Stomach (tissue), 8 donors: ENCODE measurements at regions not wholly inside any gene's neighbourhood (a gene's known extent, or its start where the extent isn't known, plus 50 kb on each side); places are given as distances from the start of the nearest gene placed in this dataset.

Experiments
- DNase-seq, 2 donors: peaks; one replicate each; pipeline versions ENCODE4 v3.0.0 to v3.0.0-alpha.2; 2013 to 2019
- H3K27ac ChIP-seq, 5 donors: fragments of 200-600 bp in 4 of 5; sonication (generic) in 4 of 5; one replicate each; pipeline ENCODE4 v1.5.1; 2013 to 2019; ENCODE audit warnings: mild to moderate bottlenecking in 1 of 5, moderate library complexity in 1 of 5
- H3K27me3 ChIP-seq, 3 donors: fragments of 200-600 bp; sonication (generic); one replicate each; pipeline ENCODE4 v1.5.1; 2017 to 2019; ENCODE audit warnings: mixed run types in 1 of 3
- H3K36me3 ChIP-seq, 4 donors: fragments of 200-600 bp; sonication (generic); 1 replicate in 3 of 4; 2 replicates in 1 of 4; pipeline ENCODE4 v1.5.1; 2016 to 2019
- H3K4me1 ChIP-seq, 4 donors: fragments of 200-600 bp; sonication (generic); one replicate each; pipeline ENCODE4 v1.5.1; 2016 to 2019
- H3K4me3 ChIP-seq, 4 donors: fragments of 200-600 bp; sonication (generic) in 3 of 4; one replicate each; pipeline ENCODE4 v1.5.1; 2016 to 2019; ENCODE audit warnings: mild to moderate bottlenecking in 1 of 4
- H3K9me3 ChIP-seq, 4 donors: fragments of 200-600 bp; sonication (generic); one replicate each; pipeline ENCODE4 v1.5.1; 2016 to 2019
- CTCF ChIP-seq, 7 experiments: fragments of 450-650 bp in 4 of 7; fragments of 200-600 bp in 3 of 7; sonication (generic) in 3 of 7; IDR thresholded peaks; one replicate each; pipeline ENCODE4 v1.5.1; 2016 to 2019; ENCODE audit warnings: antibody characterized with exemption in 7 of 7, control low read depth in 2 of 7, mild to moderate bottlenecking in 1 of 7
- EP300 ChIP-seq: sonication (generic); formaldehyde crosslinking; IDR thresholded peaks from one replicate; pipeline ENCODE4 v1.6.1; 2017; ENCODE audit warnings: antibody characterized with exemption
- POLR2A ChIP-seq, 4 donors: fragments of 450-650 bp; IDR thresholded peaks; one replicate each; pipeline ENCODE4 v1.6.1; 2016; ENCODE audit warnings: antibody characterized with exemption in 4 of 4, control low read depth in 2 of 4, mild to moderate bottlenecking in 1 of 4, moderate library complexity in 1 of 4
- POLR2AphosphoS5 ChIP-seq, 3 donors: sonication (generic); formaldehyde crosslinking; IDR thresholded peaks; one replicate each; pipeline ENCODE4 v1.6.1; 2016; ENCODE audit warnings: antibody characterized with exemption in 3 of 3
- WGBS, 5 donors: extraction: QIAGEN DNeasy Blood & Tissue Kit in 3 of 5; methylation state at CpG; one replicate each; pipeline versions ENCODE4 v1.1.5 to v1.1.7; 2013 to 2018; 5-methylcytosine and 5-hydroxymethylcytosine counted together
- intact Hi-C: fragments of 100-400 bp; cut with DNase I; formaldehyde crosslinking; loops from one replicate; pipeline ENCODE4 v1.15.1; 2023; ENCODE audit warnings: low total_unique reads
- donor health status: healthy with polysubstance abuse.
- donor health status: Bipolar disorder and iron deficiency.
- donor health status: healthy.

- no peaks in the 10 kb centered on the region for H3K36me3 ChIP-seq
- no peaks in the 10 kb centered on the region for H3K4me1 ChIP-seq
- H3K27me3 ChIP-seq = no peaks in the 10 kb centered on the region
- TF ChIP-seq POLR2AphosphoS5 (IDR thresholded peaks at IDR 0.05) (no peak), CTCF (IDR thresholded peaks at IDR 0.05) (no peak), POLR2A (IDR thresholded peaks at IDR 0.05) (no peak), EP300 (no peak)
- DNase-seq = no peak
- intact Hi-C loops = no loop called here
- H3K4me3 ChIP-seq = no peak overlapping the region
- H3K9me3 ChIP-seq = no peaks in the 10 kb centered on the region
- no peak overlapping the region for H3K27ac ChIP-seq
- WGBS, 5 donors = 87 to 90% (median 90%) methylated on average over 3 of the region's 3 CpGs
These were observed 684.1 kb upstream of the HS6ST1 start for GRCh38 chr2:129002751-129003150.

- H3K4me1 ChIP-seq = no peaks in the 10 kb centered on the region
- no peaks in the 10 kb centered on the region for H3K36me3 ChIP-seq
- WGBS, 5 donors = 66 to 82% (median 73%) methylated on average over 5 of the region's 5 CpGs
- no peaks in the 10 kb centered on the region for H3K27me3 ChIP-seq
- no peak for DNase-seq
- TF ChIP-seq CTCF (IDR thresholded peaks at IDR 0.05) (no peak), EP300 (no peak), POLR2AphosphoS5 (IDR thresholded peaks at IDR 0.05) (no peak), POLR2A (IDR thresholded peaks at IDR 0.05) (no peak)
- intact Hi-C loops = no loop called here
- H3K27ac ChIP-seq = no peak overlapping the region
- no peak overlapping the region for H3K4me3 ChIP-seq
- H3K9me3 ChIP-seq = no peaks in the 10 kb centered on the region
These were observed 685.8 kb upstream of the HS6ST1 start for GRCh38 chr2:129004485-129004884.

GRCh38 chr2:129004940-129005490, 686.3 kb upstream of the HS6ST1 start:
- intact Hi-C loops = no loop called here
- WGBS, 5 donors = 73 to 95% (median 84%) methylated on average over 4 of the region's 4 CpGs
- TF ChIP-seq POLR2AphosphoS5 (IDR thresholded peaks at IDR 0.05) = no peak
- no peak for TF ChIP-seq EP300
- TF ChIP-seq POLR2A (IDR thresholded peaks at IDR 0.05) = no peak
- TF ChIP-seq CTCF (IDR thresholded peaks at IDR 0.05) = no peak
- DNase-seq = no peak
- no peaks in the 10 kb centered on the region for H3K4me1 ChIP-seq
- no peaks in the 10 kb centered on the region for H3K36me3 ChIP-seq
- no peak overlapping the region for H3K27ac ChIP-seq
- H3K27me3 ChIP-seq = no peaks in the 10 kb centered on the region
- no peaks in the 10 kb centered on the region for H3K9me3 ChIP-seq
- no peak overlapping the region for H3K4me3 ChIP-seq

GRCh38 chr2:129006135-129006886, 687.6 kb upstream of the HS6ST1 start:
- intact Hi-C loops = no loop called here
- no peaks in the 10 kb centered on the region for H3K36me3 ChIP-seq
- H3K4me1 ChIP-seq = no peaks in the 10 kb centered on the region
- H3K27ac ChIP-seq = no peak overlapping the region
- no peak for TF ChIP-seq POLR2AphosphoS5 (IDR thresholded peaks at IDR 0.05)
- no peak for TF ChIP-seq EP300
- TF ChIP-seq POLR2A (IDR thresholded peaks at IDR 0.05) = no peak
- no peak for TF ChIP-seq CTCF (IDR thresholded peaks at IDR 0.05)
- H3K9me3 ChIP-seq = no peaks in the 10 kb centered on the region
- no peaks in the 10 kb centered on the region for H3K27me3 ChIP-seq
- 67 to 78% (median 74%) methylated on average over 19 of the region's 19 CpGs for WGBS, 5 donors
- H3K4me3 ChIP-seq = no peak overlapping the region
- DNase-seq = peak in 1 of 2 donors; percentile 62
